Cerebellar nuclear complex (tissue), 1 donor: ENCODE measurements at regions not wholly inside any gene's neighbourhood (a gene's known extent, or its start where the extent isn't known, plus 50 kb on each side); places are given as distances from the start of the nearest gene placed in this dataset.
"Not testable (repeated sequence)": the region's sequence is repeated elsewhere in the genome, so short reads cannot be mapped to it uniquely, and the experiment has no call there.

Experiments used
- DNase-seq, 2 experiments: peaks; one replicate each; lab custom pipeline; 2025; lab: John Stamatoyannopoulos, UW

DNA sequence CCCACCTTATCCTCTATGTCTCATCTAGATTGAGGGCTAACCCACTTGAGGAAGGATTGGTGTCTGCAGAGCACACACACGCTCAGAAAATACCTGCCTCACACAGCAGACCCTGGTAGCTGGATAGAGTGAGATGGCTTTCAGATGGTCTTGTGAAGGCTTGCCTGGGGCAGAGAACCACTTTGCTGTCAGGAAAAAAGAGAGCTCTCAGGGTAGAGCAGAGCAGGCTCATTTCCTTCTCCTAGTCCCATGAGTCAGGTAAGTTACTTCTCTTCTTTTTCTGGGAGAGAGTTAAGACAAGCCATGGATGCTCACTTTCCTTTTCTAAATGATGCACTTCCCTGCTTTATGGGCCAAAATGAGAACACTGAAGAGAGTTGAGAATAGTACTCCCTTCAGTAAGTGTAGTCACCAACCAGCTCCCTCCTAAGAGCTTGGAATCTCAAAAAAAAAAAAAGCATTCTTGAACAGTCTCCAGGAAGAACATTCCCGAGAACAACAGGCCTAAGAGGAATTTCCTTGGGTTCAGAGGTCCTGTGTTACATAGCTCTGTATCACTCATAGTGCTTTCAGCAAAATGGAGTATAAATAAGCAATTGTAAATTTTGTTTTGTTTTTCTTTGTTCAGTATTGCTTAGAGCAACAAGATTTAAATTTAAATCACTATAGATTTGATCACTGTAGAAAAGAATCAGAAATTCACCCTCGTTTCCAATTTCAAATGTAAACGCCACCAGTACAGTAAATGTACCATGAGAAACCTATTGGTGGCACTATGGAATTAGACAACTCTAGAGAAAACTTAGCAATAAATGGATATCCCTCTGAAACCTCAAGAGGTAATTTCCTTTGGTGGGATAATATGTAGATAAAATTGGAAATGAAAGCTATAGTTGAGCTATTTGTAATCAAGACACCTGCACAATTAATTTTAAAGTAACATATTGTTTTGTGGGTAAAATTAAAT lies 530.3 kb downstream of the RFPL4B start:
- DNase-seq, result no peak

DNA sequence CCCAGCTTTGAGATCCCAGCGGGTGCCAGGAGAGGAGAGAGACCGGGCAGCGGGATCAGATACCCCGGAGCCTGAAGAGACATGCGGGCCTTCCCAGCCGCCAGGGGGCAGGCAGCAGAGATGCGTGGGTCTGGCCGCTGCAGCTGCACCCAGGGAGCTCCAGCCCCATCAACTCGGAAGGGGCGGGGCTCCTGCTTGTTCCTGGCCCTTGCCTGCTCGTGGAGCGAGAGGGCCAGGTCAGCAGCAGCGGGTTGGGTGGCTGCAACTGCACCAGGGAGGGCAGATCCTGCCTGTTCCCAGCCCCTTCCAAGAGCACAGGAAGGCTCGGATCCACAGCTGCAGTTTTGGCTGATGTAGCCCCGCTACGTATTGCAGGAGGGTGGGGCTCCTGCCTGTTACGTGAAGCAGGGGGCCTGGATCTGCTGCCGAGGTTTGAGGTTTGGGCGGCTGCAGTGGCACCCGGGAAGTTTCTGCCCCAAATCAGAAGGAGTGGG lies 532.8 kb downstream of the RFPL4B start:
- no peak for DNase-seq

DNA sequence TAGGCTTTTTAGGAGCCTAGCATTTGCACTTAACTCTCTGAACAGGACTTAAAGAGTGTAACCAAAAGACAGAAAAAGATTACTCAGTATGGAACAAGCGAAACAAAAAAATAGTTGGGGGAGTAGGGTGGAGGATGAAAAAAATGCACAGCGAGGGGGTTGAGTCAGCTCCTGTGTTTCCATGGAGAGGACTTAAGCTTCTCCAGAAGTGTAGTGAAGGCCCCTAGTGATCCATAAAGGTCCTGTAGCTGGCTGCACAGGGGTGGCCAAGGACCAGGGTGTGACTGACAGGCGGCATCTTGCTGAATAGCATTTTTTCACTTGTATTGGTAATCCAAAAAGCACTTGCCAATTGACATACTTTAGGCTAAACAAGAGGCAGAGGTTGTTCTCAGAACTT lies 533.9 kb downstream of the RFPL4B start:
- no peak for DNase-seq

DNA sequence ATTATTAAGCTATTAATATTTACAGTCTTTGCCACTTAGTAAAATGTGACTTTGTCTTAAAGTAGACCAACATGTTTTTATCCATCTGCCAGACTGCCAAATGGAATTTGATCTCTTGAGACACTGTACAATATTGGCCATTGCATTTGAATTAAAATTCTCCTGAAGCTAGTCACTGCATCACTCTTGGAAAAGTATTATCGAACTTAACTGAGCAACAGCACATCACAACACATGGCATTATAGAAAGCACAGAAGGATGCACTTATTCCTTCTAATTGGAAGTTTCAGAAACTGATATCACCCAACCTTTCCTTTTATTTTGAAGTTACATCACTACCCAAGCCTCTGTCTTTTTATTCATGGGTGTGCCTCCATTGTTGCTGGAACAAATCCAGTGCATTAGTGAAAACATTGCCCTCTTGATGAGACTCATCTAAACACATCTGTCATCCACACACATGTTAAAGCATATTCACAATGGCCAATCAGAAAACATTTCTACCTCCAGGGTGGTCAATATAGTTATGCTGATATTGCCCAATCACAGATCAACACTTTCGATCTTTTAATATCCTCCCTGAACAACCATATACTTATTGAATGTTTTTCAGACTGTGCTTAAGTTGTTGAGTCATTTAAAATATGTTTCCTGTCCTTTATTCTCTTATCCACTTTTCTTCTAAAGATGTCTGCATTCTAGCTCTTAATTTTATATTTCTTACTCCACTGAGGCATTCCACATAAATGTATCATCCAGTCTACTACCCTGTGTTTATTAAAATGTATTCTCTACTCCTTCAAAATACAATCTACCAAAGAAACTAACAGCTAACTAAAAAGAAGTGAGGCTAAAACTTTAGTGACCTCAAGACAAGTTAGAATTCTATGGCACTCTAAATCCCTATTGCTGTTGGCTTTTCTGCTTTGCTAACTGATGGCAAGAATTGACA lies 535.0 kb downstream of the RFPL4B start:
- no peak for DNase-seq

DNA sequence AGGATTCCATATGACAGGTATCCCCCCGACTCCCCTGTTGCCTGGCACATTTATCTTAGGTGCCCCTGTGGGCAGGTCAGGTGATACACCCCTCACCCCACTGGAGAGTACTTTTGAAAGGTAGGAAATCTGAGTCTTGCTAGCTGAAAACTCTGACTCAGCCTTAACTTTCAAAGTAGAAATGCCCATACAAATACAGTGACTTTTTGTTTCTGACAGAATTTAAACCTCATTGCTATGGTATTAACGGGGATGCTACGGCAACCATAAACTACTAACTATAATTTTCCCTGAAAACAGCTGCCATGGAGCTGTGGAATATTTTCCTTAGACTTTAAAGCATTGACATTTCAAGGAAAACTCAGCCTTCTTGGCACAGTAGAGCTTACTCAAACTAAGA lies 536.0 kb downstream of the RFPL4B start:
- DNase-seq, result no peak

DNA sequence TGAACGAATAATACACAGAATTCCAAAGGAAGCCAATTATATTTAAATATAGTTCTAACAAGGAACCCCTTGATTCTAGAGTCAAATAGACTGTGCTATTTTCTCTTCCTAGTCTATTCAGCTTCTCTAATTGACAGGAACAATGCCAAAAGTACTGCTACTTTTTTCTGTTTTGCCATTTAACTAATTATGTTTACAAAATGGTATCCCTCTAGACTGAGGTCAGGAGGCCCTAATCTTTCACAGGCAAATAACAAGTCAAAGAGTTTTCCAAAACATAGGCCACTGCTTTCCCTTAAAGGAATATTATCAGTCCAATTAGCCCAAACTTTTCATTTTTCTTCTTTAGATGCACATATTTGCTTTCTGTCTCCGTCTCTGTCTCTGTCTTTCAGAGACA lies 539.3 kb downstream of the RFPL4B start:
- no peak for DNase-seq

DNA sequence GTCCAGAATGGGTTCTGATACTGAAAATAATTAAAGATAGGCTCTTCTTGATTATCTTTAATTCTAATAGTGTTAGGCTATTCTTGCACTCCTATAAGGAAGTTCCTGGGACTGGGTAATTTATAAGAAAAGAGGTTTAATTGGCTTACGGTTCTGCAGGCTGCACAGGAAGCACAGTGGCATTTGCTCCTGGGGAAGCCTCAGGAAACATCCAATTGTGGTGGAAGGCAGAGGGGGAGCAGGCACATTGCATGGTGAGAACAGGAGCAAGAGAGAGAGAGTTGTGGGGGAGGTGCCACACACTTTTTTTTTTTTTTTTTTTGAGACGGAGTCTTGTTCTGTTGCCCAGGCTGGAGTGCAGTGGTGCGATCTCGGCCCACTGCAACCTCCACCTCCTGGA lies 540.3 kb downstream of the RFPL4B start:
- not testable (repeated sequence) for DNase-seq

DNA sequence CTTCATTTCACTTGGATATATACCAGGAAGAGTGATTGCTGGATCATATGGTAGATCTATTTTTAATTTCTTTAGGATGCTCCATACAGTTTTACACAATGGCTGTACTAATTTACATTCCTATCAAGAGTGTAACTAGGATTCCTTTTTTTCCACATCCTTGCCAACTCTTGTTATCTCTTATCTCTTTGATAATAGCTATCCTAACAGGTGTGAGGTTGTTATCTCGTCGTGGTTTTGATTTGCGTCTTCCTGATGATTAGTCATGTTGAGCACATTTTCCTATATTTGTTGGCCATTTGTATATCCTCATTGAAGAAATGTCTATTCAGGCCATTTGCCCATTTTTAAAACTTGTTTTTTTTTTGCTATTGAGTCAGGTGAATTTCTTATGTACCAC lies 552.4 kb downstream of the RFPL4B start:
- DNase-seq, result no peak

DNA sequence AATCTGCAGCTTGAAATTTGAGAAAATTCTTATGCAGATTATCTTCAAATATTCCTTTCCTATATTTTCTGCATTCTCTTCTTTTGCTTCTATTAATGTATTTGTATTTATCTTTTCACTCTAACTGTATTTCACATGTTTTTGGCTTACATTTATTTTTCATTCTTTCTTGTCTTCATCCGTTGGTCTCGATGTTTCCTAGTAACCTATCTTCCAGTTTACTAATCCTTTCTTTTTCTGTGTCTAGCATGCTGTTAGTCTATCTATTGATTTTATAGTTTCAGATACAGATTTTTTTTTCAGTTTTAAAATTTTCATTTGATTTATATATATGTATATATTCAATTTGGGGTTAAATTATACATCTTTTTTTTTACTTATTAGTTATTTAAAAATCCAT lies 556.2 kb downstream of the RFPL4B start:
- no peak for DNase-seq

DNA sequence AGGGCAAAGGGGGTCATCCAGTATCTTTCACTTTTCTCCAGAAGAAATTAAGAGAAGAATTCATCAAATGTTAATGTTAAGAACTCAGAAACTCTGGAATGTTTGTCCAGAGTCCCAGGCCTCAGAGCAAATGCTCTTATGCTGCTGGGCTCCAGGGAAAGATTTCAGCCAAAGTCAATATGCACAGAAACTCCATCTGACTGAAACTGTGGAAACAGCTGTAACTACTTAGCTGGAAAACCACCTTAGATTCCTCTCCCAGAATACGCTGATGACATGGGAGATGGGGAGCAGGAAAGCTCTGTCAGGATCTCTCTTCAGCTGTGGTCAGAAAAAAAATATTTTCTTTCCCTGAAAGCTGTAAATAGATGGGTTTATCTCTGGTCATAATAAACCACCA lies 559.6 kb downstream of the RFPL4B start:
- DNase-seq, result no peak

DNA sequence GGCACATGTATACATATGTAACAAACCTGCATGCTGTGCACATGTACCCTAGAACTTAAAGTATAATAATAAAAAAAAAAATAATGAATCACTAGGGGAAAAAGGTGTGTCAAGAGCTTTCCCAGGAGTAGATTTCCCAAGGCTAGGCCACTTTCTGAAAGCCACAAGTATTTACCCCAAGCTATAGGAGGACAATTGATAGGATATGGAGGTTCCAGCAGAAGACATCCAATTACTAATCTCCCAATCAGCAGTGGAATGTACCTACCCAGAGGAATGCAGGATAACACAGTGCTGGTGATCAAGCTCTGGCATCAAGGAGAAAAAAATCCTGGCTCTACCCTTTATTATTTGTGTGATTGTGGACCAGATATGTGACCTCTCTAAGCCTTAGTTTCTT lies 562.7 kb downstream of the RFPL4B start:
- no peak for DNase-seq

DNA sequence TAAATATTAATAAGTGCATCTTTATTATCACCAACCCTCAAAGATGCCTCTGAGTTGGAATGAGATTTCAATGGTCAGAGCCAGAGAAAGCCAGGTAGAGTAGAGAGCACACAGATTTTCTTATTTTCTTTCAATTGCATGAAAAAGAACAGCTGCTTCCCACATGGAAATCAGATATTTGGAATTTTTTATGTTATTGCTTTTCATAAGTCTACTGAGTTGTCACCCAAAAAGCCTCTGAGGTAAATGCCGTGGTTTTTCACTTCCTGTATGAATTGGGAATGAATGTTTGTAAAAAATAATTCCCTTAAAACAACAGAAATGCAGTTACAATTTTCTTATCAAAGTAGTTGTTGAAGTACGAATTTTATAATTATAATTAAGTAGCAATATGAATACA lies 563.1 kb downstream of the RFPL4B start:
- DNase-seq, result no peak

DNA sequence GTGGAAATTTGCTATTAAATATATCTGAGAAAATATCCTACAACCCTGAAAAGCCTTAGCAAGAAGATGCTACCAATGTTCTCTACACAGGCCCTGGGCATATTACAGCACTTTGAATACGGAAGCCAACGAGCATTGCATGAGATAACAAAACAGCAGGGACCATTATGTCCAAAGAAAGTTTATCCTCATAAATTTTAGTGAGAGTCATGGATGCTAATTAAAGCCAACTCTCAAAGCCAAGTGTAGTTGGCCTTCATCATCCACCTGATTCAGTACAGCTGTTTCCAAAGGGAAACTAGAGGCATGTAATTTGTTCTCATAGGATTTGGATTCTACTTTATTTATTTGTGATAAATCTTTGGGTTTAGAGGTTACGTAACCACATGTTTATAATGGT lies 564.8 kb downstream of the RFPL4B start:
- no peak for DNase-seq

DNA sequence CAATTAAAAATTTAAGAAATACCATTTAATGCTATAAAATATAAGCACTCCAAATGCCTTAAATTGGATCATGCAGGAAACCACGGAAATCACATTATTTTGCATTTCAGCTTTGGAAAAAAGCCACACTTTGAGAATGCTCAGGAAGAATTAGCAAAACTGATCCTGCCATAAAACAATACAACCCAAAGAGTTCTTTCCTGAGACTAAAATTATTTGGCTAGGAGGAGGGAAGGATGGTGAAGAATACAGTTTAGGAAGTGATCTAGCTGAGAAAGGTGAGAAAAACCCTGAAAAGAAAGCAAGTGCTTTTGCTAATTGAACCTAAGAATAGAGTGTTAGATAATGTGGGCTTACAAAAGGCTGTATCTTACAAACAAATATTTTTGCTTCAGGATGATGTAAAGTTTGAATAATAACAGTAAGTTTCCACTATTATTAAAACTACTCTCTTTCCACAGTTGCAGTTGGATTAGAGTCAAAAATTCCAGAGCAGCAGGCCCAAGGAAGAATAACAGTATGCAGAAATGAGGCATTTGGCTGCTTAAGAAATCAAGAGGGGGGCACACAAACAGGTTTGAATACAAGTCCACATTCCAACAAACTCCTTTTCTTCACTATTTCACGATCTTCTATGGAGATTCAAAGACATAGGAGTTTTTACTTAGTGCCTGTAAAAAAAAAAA lies 565.4 kb downstream of the RFPL4B start:
- DNase-seq, result no peak

DNA sequence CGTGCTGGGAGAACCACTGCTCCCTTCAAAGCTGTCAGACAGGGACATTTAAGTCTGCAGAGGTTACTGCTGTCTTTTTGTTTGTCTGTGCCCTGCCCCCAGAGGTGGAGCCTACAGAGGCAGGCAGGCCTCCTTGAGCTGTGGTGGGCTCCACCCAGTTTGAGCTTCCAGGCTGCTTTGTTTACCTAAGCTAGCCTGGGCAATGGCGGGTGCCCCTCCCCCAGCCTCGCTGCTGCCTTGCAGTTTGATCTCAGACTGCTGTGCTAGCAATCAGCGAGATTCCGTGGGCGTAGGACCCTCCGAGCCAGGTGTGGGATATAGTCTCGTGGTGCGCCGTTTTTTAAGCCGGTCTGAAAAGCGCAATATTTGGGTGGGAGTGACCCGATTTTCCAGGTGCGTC lies 572.6 kb downstream of the RFPL4B start:
- not testable (repeated sequence) for DNase-seq

DNA sequence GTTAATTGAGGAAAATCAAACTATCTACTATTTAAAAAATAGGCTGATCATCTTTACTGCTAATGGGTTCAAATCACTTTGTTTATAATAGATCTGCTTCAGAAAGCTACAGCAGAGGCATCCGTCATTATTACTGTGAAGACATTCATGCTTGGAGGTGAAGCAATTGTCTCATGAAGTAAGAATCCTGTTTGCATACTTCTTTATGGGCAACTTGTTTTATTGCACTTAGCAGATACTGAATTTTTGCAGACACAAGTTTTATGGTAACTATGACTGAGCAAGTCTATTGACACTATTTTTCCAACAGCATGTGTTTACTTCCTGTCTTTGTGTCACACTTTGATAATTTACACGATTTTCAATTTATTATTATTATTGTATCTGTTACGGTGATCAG lies 573.9 kb downstream of the RFPL4B start:
- DNase-seq, result no peak

DNA sequence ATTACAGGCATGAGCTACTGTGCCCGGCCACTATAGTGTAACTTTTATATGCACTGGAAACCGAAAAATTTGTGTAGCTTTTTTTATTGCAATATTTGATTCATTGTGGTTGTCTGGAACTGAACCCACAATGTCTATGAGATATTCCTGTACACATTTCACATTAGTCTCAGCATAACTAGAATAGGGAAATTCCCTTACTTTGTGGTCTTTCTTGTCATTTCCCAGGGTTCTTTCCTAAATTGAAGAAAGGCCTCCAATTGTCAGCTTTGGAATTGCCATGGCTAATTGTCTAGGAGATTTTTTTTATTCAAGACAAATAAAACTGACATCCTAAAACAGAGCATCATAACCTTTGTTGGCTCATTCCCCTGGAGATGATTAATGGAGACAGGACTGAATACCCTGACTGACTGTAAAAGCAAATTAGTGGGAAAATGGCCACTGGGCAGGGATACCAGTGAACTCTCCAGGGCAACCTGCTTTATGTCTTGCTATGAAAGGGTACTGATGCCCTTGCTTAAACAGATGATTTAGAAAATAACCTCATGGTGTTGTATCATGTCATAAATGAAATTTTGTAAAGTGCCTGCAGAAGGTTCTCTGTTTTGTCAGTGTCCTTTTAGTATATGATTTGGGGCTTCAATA lies 576.9 kb downstream of the RFPL4B start:
- no peak for DNase-seq

DNA sequence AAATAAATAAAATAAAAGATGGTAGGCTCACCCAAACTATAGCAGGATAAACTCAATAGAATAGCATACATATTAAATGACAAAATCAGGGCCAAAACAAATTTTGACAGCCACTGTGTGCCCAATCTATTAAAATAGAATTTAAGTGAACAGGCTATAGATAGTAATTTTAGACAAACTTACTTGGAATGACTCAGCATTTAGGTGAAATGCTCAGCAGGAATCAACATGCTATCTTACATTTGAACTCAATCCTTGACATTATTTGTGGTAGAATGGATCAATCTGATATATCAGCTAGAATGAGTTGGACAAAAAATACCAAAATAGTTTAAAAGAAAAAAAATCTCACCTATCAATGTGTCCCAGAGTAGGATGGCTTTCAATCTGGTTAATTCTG lies 578.6 kb downstream of the RFPL4B start:
- DNase-seq, result no peak

DNA sequence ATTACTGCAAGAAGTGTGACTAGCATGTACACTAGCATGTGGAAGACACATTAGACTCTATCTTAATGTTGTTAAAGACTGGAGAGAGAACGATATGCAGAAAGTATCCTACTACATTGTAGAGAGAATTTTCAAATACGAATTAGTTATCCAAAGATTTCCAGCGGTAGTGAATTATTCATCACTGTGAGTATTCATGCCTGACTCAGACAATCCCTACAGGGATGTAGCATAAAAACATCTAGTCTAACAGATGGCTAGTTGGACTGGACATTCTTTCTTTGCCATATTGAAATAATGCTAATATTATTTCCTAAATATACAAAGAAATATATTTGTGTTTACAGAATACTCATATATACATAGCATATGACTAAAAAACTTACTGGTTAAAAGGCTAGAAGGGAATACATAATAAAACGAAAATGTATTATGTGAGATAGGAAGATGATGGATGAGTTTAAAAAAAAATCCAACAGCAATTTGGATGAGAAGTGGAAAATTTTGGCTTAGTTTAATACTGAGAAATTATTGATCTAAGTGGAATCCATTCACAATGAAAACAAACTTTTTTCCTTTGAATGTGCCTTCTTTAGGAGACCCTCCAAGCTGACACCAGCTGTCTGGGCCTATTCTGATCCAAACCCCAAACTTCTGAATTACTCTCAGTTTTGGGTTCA lies 580.7 kb downstream of the RFPL4B start:
- no peak for DNase-seq

DNA sequence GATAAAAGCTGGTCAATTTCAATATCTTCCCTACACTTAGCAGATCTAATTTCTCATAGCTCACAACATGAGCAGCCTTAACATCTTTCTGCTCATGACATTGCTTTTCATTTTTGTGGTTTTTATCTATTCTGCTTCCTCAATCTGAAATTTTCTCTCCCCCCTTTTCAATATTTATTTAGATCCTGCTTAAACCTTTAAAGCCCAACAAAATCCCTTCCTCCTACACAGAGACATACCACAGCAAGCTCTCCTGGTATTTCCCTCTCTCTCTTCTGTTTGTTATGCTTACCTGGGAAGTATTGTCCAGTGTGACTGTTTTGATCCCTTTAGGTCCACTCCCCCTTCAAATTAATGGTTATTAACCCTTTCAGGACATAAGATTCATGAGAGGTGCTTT lies 582.5 kb downstream of the RFPL4B start:
- no peak for DNase-seq

DNA sequence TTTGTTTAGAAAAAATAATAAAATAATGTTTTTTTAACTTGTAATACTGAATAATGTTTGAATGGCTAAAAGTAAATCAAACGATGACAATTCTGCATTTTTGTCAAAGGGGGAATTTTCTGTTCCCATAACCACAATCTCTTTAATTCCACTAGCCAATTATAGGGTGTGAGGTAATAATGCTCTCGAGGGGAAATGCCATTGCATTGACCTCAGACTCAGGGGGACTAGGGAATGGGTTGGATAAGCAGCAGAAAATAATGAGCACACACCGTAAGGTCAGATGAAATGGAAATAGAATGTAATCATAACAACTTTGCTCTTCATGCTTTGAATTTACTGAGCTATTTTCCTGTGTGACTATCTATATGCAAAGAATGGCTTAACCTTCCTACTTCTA lies 584.7 kb downstream of the RFPL4B start:
- DNase-seq, result no peak
